Fibroblast of pulmonary artery (primary cell): ENCODE measurements at regions not wholly inside any gene's neighbourhood (a gene's known extent, or its start where the extent isn't known, plus 50 kb on each side); places are given as distances from the start of the nearest gene placed in this dataset.

Experiments
- DNase-seq: peaks from one replicate; pipeline ENCODE4 v3.0.0-alpha.2; 2010; ENCODE audit warnings: low read depth
- H3K4me3 ChIP-seq: replicated peaks from 2 replicates; pipeline ENCODE4 v1.5.1; 2011; ENCODE audit warnings: low read depth, mild to moderate bottlenecking, control low read depth, low read length, moderate library complexity
- CTCF ChIP-seq: IDR thresholded peaks from 2 replicates; pipeline ENCODE4 v1.5.1; 2011; ENCODE audit warnings: mild to moderate bottlenecking, control low read depth, low read length, inconsistent platforms; ENCODE audit errors: missing control alignments

DNA sequence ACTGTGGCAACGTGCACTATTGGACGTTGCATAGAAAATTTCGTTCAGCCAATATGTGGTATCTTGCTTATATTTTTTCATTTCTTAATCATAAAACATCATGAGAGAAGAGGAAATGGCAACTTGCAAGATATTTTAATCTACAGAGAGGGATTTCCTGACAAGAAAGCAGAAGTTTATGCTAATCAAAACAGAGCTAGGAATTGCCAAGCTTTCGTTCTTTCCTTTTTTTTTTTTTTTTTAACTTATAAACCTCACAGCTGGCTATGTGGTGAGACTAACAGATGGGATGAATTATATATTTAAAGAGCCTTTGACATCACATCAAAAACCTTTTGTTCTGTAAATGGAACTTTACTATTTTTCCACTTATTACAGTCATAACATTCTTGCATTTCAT lies 1136.9 kb upstream of the TMEFF2 start:
- DNase-seq, result no peak
- H3K4me3 ChIP-seq, result no peak overlapping the region
- TF ChIP-seq CTCF, result no peak

DNA sequence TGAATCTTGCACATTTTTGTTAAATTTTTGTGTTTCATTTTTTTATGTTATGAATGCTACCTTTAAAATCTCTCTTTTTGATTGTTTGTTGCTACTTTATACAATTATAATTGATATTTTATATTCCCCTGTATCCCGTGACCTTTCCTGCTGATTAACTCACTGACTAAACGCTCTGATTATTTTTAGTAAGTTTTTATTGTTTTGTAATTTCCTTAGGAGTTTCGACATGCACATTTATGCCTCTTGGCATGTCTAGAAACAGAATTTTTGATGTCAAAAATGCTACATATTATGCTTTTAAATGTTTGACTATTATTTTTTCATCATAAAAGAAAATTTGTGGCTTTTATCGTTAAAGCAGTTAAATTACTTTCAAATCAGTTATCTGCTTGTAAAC lies 1131.6 kb upstream of the TMEFF2 start:
- H3K4me3 ChIP-seq, result no peak overlapping the region
- peak; percentile 11 for DNase-seq

DNA sequence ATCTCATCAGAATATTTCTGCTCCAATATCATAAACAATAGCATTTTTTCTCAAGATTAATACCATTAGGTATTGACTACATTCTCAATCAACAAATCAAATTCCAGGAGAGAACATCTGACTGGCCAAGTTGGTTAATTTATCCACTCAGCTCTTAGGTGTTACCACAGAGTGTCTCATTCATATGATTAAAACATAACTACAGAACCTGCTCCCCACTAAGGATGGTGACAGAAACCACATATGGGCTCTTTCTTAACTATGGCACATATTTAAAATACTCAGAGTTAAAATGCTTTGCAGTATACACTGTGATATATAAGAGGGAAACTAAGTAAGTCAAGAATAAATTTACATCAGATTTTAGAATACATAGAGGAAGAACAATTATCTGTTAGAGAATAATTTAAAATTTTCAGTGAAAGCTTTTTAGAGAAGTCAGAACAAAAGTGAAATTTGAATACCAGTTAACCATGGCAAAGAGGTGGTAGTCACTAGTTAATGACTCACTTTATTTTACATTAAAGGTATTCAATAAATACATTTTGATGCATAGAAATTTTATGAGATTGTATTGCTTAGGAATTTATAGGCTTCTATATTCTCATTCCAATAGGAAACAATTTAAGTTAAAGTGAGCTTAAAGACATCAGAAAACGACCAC lies 1120.8 kb upstream of the TMEFF2 start:
- no peak for DNase-seq
- H3K4me3 ChIP-seq, result no peak overlapping the region
- TF ChIP-seq CTCF, result no peak

More for the DNA sequence above, 1131.6 kb upstream of the TMEFF2 start:
- no peak for TF ChIP-seq CTCF

GRCh38 chr2:193303464-193303863 lies 1108.7 kb upstream of the TMEFF2 start:
- no peak for TF ChIP-seq CTCF
- no peak overlapping the region for H3K4me3 ChIP-seq
- DNase-seq, result no peak

- DNase-seq, result no peak
- H3K4me3 ChIP-seq, result no peak overlapping the region
- TF ChIP-seq CTCF, result no peak
These were observed 1099.6 kb upstream of the TMEFF2 start for GRCh38 chr2:193294371-193294770.

GRCh38 chr2:193279361-193279760 lies 1084.6 kb upstream of the TMEFF2 start:
- no peak overlapping the region for H3K4me3 ChIP-seq
- no peak for TF ChIP-seq CTCF
- DNase-seq, result no peak

GRCh38 chr2:193276988-193277387 lies 1082.3 kb upstream of the TMEFF2 start:
- no peak for TF ChIP-seq CTCF
- no peak for DNase-seq
- no peak overlapping the region for H3K4me3 ChIP-seq
